ENCODE measurements at regions not wholly inside any gene's neighbourhood (a gene's known extent, or its start where the extent isn't known, plus 50 kb on each side); places are given as distances from the start of the nearest gene placed in this dataset.

- Histone ChIP-seq H3K27me3 (ENCODE audit: control insufficient read depth, insufficient read depth) (no peaks in the 10 kb centered on the region), H3K27ac (ENCODE audit: low read length) (no peak overlapping the region), H3K4me1 (ENCODE audit: control insufficient read depth, insufficient read depth, low read length) (no peaks in the 10 kb centered on the region), H3K4me3 (ENCODE audit: low read length) (no peak overlapping the region), H3K9me3 (ENCODE audit: control insufficient read depth, low read length) (no peaks in the 10 kb centered on the region)
- ATAC-seq, result no peak
- intact Hi-C loops (cut with DNase I), result no loop called here
- no peak for DNase-seq
- 87% methylated on average over 5 of the region's 5 CpGs for WGBS
Observed at GRCh38 chr12:130263025-130263424, 74.7 kb upstream of the PIWIL1 start.

GRCh38 chr12:130263996-130264395 is 73.7 kb upstream of the PIWIL1 start:
- H3K4me1 ChIP-seq (ENCODE audit: control insufficient read depth, insufficient read depth, low read length), result no peaks in the 10 kb centered on the region
- no peak overlapping the region for H3K27ac ChIP-seq (ENCODE audit: low read length)
- intact Hi-C loops (cut with DNase I), result no loop called here
- 80% methylated on average over 7 of the region's 7 CpGs for WGBS
- DNase-seq, result no peak
- no peaks in the 10 kb centered on the region for H3K27me3 ChIP-seq (ENCODE audit: control insufficient read depth, insufficient read depth)
- ATAC-seq, result no peak
- H3K4me3 ChIP-seq (ENCODE audit: low read length), result no peak overlapping the region
- H3K9me3 ChIP-seq (ENCODE audit: control insufficient read depth, low read length), result no peaks in the 10 kb centered on the region

- no peak overlapping the region for H3K4me3 ChIP-seq (ENCODE audit: low read length)
- WGBS, result 32% methylated on average over 11 of the region's 11 CpGs
- no peak overlapping the region for H3K27ac ChIP-seq (ENCODE audit: low read length)
- H3K9me3 ChIP-seq (ENCODE audit: control insufficient read depth, low read length), result no peaks in the 10 kb centered on the region
- DNase-seq, result no peak
- intact Hi-C loops (cut with DNase I), result no loop called here
- no peaks in the 10 kb centered on the region for H3K27me3 ChIP-seq (ENCODE audit: control insufficient read depth, insufficient read depth)
- no peaks in the 10 kb centered on the region for H3K4me1 ChIP-seq (ENCODE audit: control insufficient read depth, insufficient read depth, low read length)
- no peak for ATAC-seq
Observed at GRCh38 chr12:130266751-130267150, 70.9 kb upstream of the PIWIL1 start.

GRCh38 chr12:130280231-130280630 is 57.5 kb upstream of the PIWIL1 start:
- no peaks in the 10 kb centered on the region for H3K9me3 ChIP-seq (ENCODE audit: control insufficient read depth, low read length)
- peak in 1 of 2 donors; percentile 61 for ATAC-seq
- 36% methylated on average over 9 of the region's 9 CpGs for WGBS
- no peaks in the 10 kb centered on the region for H3K4me1 ChIP-seq (ENCODE audit: control insufficient read depth, insufficient read depth, low read length)
- no peak overlapping the region for H3K4me3 ChIP-seq (ENCODE audit: low read length)
- no peak overlapping the region for H3K27ac ChIP-seq (ENCODE audit: low read length)
- intact Hi-C loops (cut with DNase I), result no loop called here
- H3K27me3 ChIP-seq (ENCODE audit: control insufficient read depth, insufficient read depth), result peaks cover 2% of the 10 kb centered on the region
- no peak for DNase-seq

- intact Hi-C loops (cut with DNase I), result no loop called here
Observed at GRCh38 chr12:130280742-130281141, 56.9 kb upstream of the PIWIL1 start.

GRCh38 chr12:130281153-130281799 is 56.4 kb upstream of the PIWIL1 start:
- H3K4me1 ChIP-seq (ENCODE audit: control insufficient read depth, insufficient read depth, low read length), result no peaks in the 10 kb centered on the region
- WGBS, result 44% methylated on average over 30 of the region's 30 CpGs
- H3K9me3 ChIP-seq (ENCODE audit: control insufficient read depth, low read length), result no peaks in the 10 kb centered on the region
- ATAC-seq (peak; percentile 41 to 63), DNase-seq (peak in 1 of 3 donors; percentile 13)
- H3K27ac ChIP-seq (ENCODE audit: low read length), result no peak overlapping the region
- intact Hi-C loops (cut with DNase I), result no loop called here
- H3K4me3 ChIP-seq (ENCODE audit: low read length), result no peak overlapping the region
- H3K27me3 ChIP-seq (ENCODE audit: control insufficient read depth, insufficient read depth), result peaks cover 2% of the 10 kb centered on the region

More at GRCh38 chr12:130280742-130281141, 56.9 kb upstream of the PIWIL1 start:
- peaks cover 2% of the 10 kb centered on the region for H3K27me3 ChIP-seq (ENCODE audit: control insufficient read depth, insufficient read depth)
- no peaks in the 10 kb centered on the region for H3K9me3 ChIP-seq (ENCODE audit: control insufficient read depth, low read length)
- H3K27ac ChIP-seq (ENCODE audit: low read length), result no peak overlapping the region
- no peak overlapping the region for H3K4me3 ChIP-seq (ENCODE audit: low read length)
- no peaks in the 10 kb centered on the region for H3K4me1 ChIP-seq (ENCODE audit: control insufficient read depth, insufficient read depth, low read length)
- ATAC-seq (no peak), DNase-seq (no peak)
- 73% methylated on average over 11 of the region's 11 CpGs for WGBS

- ATAC-seq (no peak), DNase-seq (no peak)
- Histone ChIP-seq H3K4me1 (ENCODE audit: control insufficient read depth, insufficient read depth, low read length) (no peaks in the 10 kb centered on the region), H3K4me3 (ENCODE audit: low read length) (no peak overlapping the region), H3K27ac (ENCODE audit: low read length) (no peak overlapping the region), H3K9me3 (ENCODE audit: control insufficient read depth, low read length) (peaks cover 3% of the 10 kb centered on the region), H3K27me3 (ENCODE audit: control insufficient read depth, insufficient read depth) (peaks cover 2% of the 10 kb centered on the region)
- WGBS, result 39% methylated on average over 8 of the region's 8 CpGs
- intact Hi-C loops (cut with DNase I), result no loop called here
Observed at GRCh38 chr12:130286041-130286440, 51.6 kb upstream of the PIWIL1 start.

GRCh38 chr12:130286741-130287440 is 50.8 kb upstream of the PIWIL1 start:
- 55% methylated on average over 14 of the region's 14 CpGs for WGBS
- no peak for ATAC-seq
- DNase-seq, result no peak
- Histone ChIP-seq H3K27me3 (ENCODE audit: control insufficient read depth, insufficient read depth) (peaks cover 2% of the 10 kb centered on the region), H3K27ac (ENCODE audit: low read length) (no peak overlapping the region), H3K4me1 (ENCODE audit: control insufficient read depth, insufficient read depth, low read length) (no peaks in the 10 kb centered on the region), H3K4me3 (ENCODE audit: low read length) (no peak overlapping the region), H3K9me3 (ENCODE audit: control insufficient read depth, low read length) (peaks cover 3% of the 10 kb centered on the region)
- intact Hi-C loops (cut with DNase I), result no loop called here

Data from right cardiac atrium (tissue), 5 donors.